Midbrain (tissue), 1 donor: ENCODE measurements at regions not wholly inside any gene's neighbourhood (a gene's known extent, or its start where the extent isn't known, plus 50 kb on each side); places are given as distances from the start of the nearest gene placed in this dataset.

ENCODE experiments used
- DNase-seq: peaks from one replicate; lab custom pipeline; 2025; lab: John Stamatoyannopoulos, UW

GRCh38 chr1:94644352-94644751, 102.8 kb upstream of the F3 start:
- DNase-seq = no peak

- DNase-seq = no peak
Observed at GRCh38 chr1:94643819-94644218, 102.3 kb upstream of the F3 start.

- DNase-seq = no peak
Observed at GRCh38 chr1:94642617-94643321, 101.2 kb upstream of the F3 start.

GRCh38 chr1:94641990-94642389, 100.4 kb upstream of the F3 start:
- DNase-seq = no peak

GRCh38 chr1:94640125-94640524, 98.6 kb upstream of the F3 start:
- no peak for DNase-seq

- no peak for DNase-seq
Observed at GRCh38 chr1:94637121-94637520, 95.6 kb upstream of the F3 start.

- no peak for DNase-seq
Observed at GRCh38 chr1:94636624-94637023, 95.1 kb upstream of the F3 start.

GRCh38 chr1:94636100-94636499, 94.5 kb upstream of the F3 start:
- DNase-seq = no peak

- DNase-seq = no peak
Observed at GRCh38 chr1:94634977-94635416, 93.4 kb upstream of the F3 start.

GRCh38 chr1:94633051-94633450, 91.5 kb upstream of the F3 start:
- no peak for DNase-seq

DNA sequence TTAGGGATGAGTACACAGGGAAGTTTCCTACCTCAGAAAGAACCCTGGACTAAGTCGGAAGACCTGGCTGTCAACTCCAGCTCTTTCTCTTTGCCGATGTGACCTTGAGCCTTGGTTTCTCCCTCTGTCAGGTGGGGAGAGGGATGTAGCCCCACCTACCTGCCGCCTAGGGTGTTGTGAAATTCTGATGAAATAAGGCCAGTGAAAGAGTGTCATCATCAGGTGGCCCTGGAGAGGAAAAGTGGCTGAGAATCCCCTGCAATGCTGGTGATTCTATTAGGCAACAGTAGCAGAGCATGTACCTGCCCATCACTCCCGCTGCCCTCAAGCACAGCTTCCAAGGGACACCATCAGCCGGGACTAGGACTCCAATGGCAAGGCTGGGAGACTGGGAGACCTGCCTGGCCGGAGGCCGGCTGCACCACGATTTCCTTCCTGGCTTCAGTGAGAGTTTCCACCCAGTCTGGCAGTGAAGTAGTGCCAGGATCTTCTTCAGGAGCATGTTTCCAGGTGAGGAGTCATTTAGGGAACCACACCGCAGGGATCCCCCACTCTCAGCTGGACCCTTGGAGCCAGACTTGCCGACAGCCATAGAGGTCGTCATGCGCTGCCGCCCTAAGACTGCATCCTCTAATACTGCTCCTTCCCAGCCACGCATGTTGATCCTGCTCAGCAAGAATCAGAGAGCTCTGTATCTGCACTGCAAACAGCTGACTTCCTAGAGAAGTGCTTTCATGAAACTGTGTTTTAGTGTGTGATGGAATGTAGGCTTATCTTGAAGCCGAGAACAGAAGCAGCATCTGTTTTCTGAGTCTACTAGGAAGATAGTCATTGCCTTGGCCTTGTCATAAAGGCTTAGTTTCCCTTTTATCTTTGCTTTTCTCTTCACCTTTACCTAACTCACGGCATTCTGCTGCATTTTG, 88.0 kb upstream of the F3 start:
- DNase-seq = no peak

GRCh38 chr1:94628499-94628843, 86.9 kb upstream of the F3 start:
- DNase-seq = no peak

DNA sequence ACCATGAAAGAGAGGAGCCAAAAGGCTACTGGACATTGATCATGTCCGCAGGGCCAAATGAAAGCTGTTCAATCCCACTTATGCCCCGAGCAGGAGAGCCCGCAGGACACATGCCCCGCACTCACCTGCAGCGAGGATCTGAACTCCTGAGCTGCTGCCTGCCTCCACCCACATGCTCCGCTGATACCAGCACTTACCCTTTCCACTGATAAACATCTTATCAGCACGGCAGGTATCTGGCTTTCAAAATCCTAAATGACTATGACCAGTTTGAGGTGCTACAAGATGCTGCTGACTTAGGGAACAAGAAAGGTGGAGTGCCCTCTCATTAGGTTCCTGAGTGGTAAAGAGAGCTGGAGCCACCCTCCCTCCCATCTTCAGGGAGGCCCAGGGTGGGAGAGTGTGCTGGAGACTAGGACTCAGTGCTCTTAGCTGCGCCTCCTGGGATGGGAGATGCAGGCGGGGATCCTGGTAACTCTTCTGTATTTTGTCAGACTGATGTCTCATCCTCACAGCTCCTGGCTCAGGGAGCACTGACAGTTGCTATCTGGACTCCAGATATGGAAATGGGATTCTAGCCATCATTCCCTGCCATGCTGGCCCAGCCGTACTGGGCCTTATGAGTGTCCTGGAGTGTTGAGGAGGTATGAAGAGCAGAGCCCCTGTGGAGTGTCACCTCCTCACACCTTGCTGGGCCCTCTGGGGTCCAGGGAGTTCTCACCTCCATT, 86.4 kb upstream of the F3 start:
- DNase-seq = no peak

GRCh38 chr1:94624203-94624602, 82.6 kb upstream of the F3 start:
- no peak for DNase-seq

DNA sequence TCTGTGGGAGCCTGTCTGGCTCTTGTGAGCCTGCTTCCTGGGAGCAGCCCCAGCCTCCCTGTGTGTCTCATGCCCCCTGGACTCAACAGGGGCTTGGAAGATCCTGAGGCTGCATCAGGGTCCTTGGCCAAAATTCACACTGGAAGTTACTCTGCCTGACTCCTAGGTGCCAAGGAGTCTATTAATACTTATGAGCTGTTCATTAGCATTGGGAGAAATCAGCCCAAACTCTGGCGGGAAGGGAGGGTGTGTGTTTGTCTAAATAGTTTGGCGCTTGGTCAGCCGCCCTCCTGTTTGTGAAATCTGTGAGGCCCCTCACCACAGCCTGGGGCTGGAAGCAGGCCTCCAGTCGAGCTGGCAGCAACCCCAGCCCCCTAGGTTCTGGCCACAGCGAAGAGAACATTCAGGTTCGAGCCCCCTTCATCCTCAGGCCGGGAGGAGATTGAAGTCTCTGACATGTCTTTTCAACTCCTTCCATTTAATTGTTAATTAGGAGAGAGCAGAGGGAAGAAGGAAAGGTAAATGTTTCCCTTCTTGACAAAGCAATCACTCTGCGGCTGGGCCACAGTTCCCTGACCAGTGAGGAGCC, 82.1 kb upstream of the F3 start:
- no peak for DNase-seq

DNA sequence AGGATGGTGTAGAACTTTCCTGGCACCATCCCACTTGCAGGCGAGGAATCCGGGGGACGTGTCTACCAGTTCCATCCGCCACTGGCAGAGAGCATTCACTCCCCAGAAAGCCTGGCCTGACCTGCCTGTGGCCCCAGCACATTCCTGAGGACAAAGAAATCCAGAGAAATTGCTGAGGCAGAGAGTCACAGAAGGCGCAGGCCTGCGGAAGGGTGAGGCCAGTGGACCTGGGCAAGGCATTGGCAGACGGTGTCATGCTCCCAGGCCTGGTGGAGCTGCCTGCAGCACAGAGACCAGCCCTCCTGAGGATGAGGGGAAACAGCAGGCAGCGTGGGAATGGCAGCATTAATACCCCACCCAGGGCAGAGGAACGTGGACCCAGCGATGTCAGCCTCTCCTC, 81.2 kb upstream of the F3 start:
- DNase-seq = no peak

DNA sequence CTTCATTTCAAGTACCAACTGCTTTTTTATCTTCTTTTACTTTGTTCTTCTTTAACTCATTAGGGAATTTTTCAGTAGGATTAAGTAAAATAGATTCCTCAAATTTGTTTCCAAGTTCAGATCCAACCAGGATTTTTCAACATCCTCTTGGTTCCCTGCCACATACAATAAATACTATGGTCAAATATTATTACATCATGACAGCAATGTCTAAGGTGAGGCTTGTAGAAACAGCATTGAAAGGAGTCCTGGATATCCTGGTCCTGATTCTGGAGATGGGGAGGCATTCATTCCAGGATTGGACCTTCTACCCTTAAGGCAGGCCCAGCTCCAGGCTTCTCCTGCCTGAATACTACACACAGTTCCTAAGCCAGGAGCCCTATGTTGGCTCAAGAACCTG, 80.2 kb upstream of the F3 start:
- no peak for DNase-seq

GRCh38 chr1:94621395-94621794, 79.8 kb upstream of the F3 start:
- DNase-seq = no peak

GRCh38 chr1:94620345-94621031, 78.9 kb upstream of the F3 start:
- DNase-seq = no peak

DNA sequence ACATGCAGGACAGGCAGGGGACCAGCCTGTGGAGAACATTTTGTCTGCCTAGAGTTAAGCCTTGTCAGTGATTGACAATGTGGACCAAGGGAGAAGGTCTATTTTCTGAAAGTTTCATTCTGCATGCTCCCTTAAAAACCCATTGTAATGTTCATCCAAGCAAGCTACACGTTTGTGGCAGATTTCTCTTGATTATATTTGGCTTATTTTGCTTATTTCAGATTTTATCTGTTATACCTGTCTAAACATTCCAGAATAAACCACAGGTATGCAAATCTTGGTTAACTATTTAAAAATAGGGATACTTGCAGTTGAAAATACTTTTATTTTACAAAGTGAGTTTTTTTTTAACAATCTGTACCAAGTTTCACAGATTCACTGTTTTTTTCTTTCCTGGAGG, 78.2 kb upstream of the F3 start:
- no peak for DNase-seq

GRCh38 chr1:94617957-94618739, 76.6 kb upstream of the F3 start:
- DNase-seq = no peak
